ENCODE measurements at regions not wholly inside any gene's neighbourhood (a gene's known extent, or its start where the extent isn't known, plus 50 kb on each side); places are given as distances from the start of the nearest gene placed in this dataset.

GRCh38 chr9:89903141-89903475 is 298.3 kb downstream of the GADD45G start (continued):
- no peak for TF ChIP-seq E2F8 (IDR thresholded peaks at IDR 0.05; ENCODE audit: low read depth, partially characterized antibody)
- no peak for TF ChIP-seq RAD51 (IDR thresholded peaks at IDR 0.05)

GRCh38 chr9:89905606-89906338 is 301.0 kb downstream of the GADD45G start:
- ChIA-PET CTCF (no interaction called here), SMC1A (ENCODE audit: uncharacterized antibody, unreplicated experiment) (interaction anchor here (0.5 kb wide), 1 partner anchor 280 kb away, joined by 4 read pairs; no protein-coding TSS in a partner anchor), POLR2A (no interaction called here), RAD21 (ENCODE audit: unreplicated experiment) (no interaction called here)
- WGBS (ENCODE audit: insufficient coverage, insufficient replicate concordance, low lambda C conversion rate, missing lambda C conversion rate), result 24% methylated on average over 5 of the region's 5 CpGs
- H3K9ac ChIP-seq (ENCODE audit: control insufficient read depth, insufficient read depth, low read length), result no peak overlapping the region
- H3K4me1 ChIP-seq (ENCODE audit: control insufficient read depth, insufficient read depth, low read length), result no peaks in the 10 kb centered on the region
- TF ChIP-seq SUZ12 (IDR thresholded peaks at IDR 0.05; ENCODE audit: unreplicated experiment), result no peak
- no peaks in the 10 kb centered on the region for H4K20me1 ChIP-seq (ENCODE audit: control insufficient read depth, insufficient read depth)
- H3K27me3 ChIP-seq (replicated peaks in 1 of 2; ENCODE audit: control insufficient read depth in 2 of 2, insufficient read depth in 2 of 2, low read length in 1 of 2), result peaks cover 2 to 4% of the 10 kb centered on the region in 2 experiments; a peak in 2 of 4 replicates
- intact Hi-C loops (cut with micrococcal nuclease; ENCODE audit: unreplicated experiment) (no loop called here), in situ Hi-C loops (cut with MboI) (no loop called here)
- H3K9me3 ChIP-seq (replicated peaks; ENCODE audit: control insufficient read depth, insufficient read depth, low read length), result no peaks in the 10 kb centered on the region
- ATAC-seq, result no peak
- H3K36me3 ChIP-seq (ENCODE audit: control insufficient read depth in 2 of 2, insufficient read depth in 2 of 2, low read length in 1 of 2), result no peaks in the 10 kb centered on the region
- H2AFZ ChIP-seq (ENCODE audit: control insufficient read depth, low read depth, low read length), result no peak overlapping the region
- BruUV-seq (replicated peaks), result no TSS peak
- no peak for FAIRE-seq
- H3K4me2 ChIP-seq (ENCODE audit: control insufficient read depth, insufficient read depth), result no peak overlapping the region
- no peak overlapping the region for H3K4me3 ChIP-seq
- DNase-seq (ENCODE audit: low read depth, low spot score), result no peak
- H3K79me2 ChIP-seq (ENCODE audit: control insufficient read depth, insufficient read depth, low read length), result no peaks in the 10 kb centered on the region
- no peak overlapping the region for H3K27ac ChIP-seq (ENCODE audit: control insufficient read depth, insufficient read depth)
